Keratinocyte (primary cell): ENCODE measurements at regions not wholly inside any gene's neighbourhood (a gene's known extent, or its start where the extent isn't known, plus 50 kb on each side); places are given as distances from the start of the nearest gene placed in this dataset.

Experiments used
- DNase-seq: peaks from one replicate; pipeline ENCODE4 v3.0.0-alpha.2; 2011; ENCODE audit warnings: low read depth, missing footprints, low spot score
- FAIRE-seq: peaks from 2 replicates; lab custom pipeline; 2011; peaks lifted over from hg19 to GRCh38; lab: Jason Lieb, UNC
- H2AFZ ChIP-seq: 2 replicates; pipeline ENCODE4 v1.6.0; 2012; ENCODE audit warnings: low read length, control low read depth, inconsistent platforms; ENCODE audit not compliant: control insufficient read depth
- H3K27ac ChIP-seq: 2 replicates; pipeline ENCODE4 v1.5.1; 2011; ENCODE audit warnings: low read length; ENCODE audit not compliant: control insufficient read depth, insufficient read depth
- H3K27me3 ChIP-seq: 3 replicates; pipeline ENCODE4 v1.6.0; 2011; ENCODE audit warnings: low read length; ENCODE audit not compliant: control insufficient read depth, insufficient read depth; ENCODE audit errors: extremely low read depth
- H3K36me3 ChIP-seq, 2 experiments: 2 replicates in 1 of 2; 3 replicates in 1 of 2; pipeline ENCODE4 v1.5.1; 2011; ENCODE audit warnings: low read length in 2 of 2, mild to moderate bottlenecking in 1 of 2; ENCODE audit not compliant: control insufficient read depth in 2 of 2, insufficient read depth in 2 of 2; ENCODE audit errors: extremely low read depth in 1 of 2
- H3K4me1 ChIP-seq: 3 replicates; pipeline ENCODE4 v1.5.1; 2011; ENCODE audit warnings: low read length; ENCODE audit not compliant: control insufficient read depth, insufficient read depth; ENCODE audit errors: extremely low read depth
- H3K4me2 ChIP-seq: 3 replicates; pipeline ENCODE4 v1.6.0; 2011; ENCODE audit warnings: low read depth, low read length; ENCODE audit not compliant: control insufficient read depth, insufficient read depth; ENCODE audit errors: extremely low read depth
- H3K4me3 ChIP-seq, 3 experiments: fragments of 200-600 bp in 1 of 3; sonication (generic) in 1 of 3; 2 replicates in 2 of 3; 3 replicates in 1 of 3; pipeline ENCODE4 v1.5.1; 2011 to 2016; ENCODE audit warnings: low read length in 3 of 3, mild to moderate bottlenecking in 3 of 3, control low read depth in 2 of 3, inconsistent platforms in 1 of 3, low read depth in 1 of 3, mixed read lengths in 1 of 3, mixed run types in 1 of 3, moderate library complexity in 1 of 3; ENCODE audit not compliant: control insufficient read depth in 2 of 3, insufficient read depth in 2 of 3; ENCODE audit errors: extremely low read depth in 1 of 3
- H3K79me2 ChIP-seq: 2 replicates; pipeline ENCODE4 v1.6.0; 2012; ENCODE audit warnings: low read length; ENCODE audit not compliant: control insufficient read depth, insufficient read depth
- H3K9ac ChIP-seq: 3 replicates; pipeline ENCODE4 v1.6.0; 2011; ENCODE audit warnings: low read length; ENCODE audit not compliant: control insufficient read depth, insufficient read depth; ENCODE audit errors: extremely low read depth
- H3K9me1 ChIP-seq: 3 replicates; pipeline ENCODE4 v1.6.0; 2011; ENCODE audit warnings: low read length; ENCODE audit not compliant: control insufficient read depth, insufficient read depth; ENCODE audit errors: extremely low read depth
- H3K9me3 ChIP-seq: 2 replicates; pipeline ENCODE4 v1.5.1; 2012; ENCODE audit warnings: low read depth, low read length; ENCODE audit not compliant: control insufficient read depth
- H4K20me1 ChIP-seq: 3 replicates; pipeline ENCODE4 v1.6.0; 2011; ENCODE audit warnings: low read length; ENCODE audit not compliant: control insufficient read depth, insufficient read depth; ENCODE audit errors: extremely low read depth
- CTCF ChIP-seq, 3 experiments: IDR thresholded peaks in 1 of 3; conservative IDR thresholded peaks in 1 of 3; optimal IDR thresholded peaks in 1 of 3; 2 replicates in 2 of 3; 3 replicates in 1 of 3; pipeline versions ENCODE3 to v1.5.1; 2011; ENCODE audit warnings: low read length in 3 of 3, mild to moderate bottlenecking in 3 of 3, moderate library complexity in 2 of 3, control low read depth in 1 of 3, inconsistent platforms in 1 of 3; ENCODE audit not compliant: insufficient read depth in 2 of 3; ENCODE audit errors: extremely low read depth in 1 of 3
- EZH2 ChIP-seq: IDR thresholded peaks from one replicate; pipeline ENCODE4 v1.6.1; 2012; ENCODE audit warnings: inconsistent platforms, mild to moderate bottlenecking, low read length, moderate library complexity
- dilution Hi-C: fragments of 300-500 bp; cut with MboI; formaldehyde crosslinking; loops from one replicate; pipeline ENCODE4 v1.7.0; 2020; ENCODE audit warnings: low sequenced_read_pairs; ENCODE audit not compliant: extremely low pct_ligation_motif_present

- H4K20me1 ChIP-seq: no peaks in the 10 kb centered on the region
- H3K9me1 ChIP-seq: no peaks in the 10 kb centered on the region
- H3K4me1 ChIP-seq: no peaks in the 10 kb centered on the region
- H3K36me3 ChIP-seq: no peaks in the 10 kb centered on the region
- no peaks in the 10 kb centered on the region for H3K27me3 ChIP-seq
- H3K27ac ChIP-seq: no peak overlapping the region
- H3K9ac ChIP-seq: no peak overlapping the region
- no peaks in the 10 kb centered on the region for H3K79me2 ChIP-seq
- no peak overlapping the region for H3K4me2 ChIP-seq
- TF ChIP-seq CTCF (optimal IDR thresholded peaks at IDR 0.05 in 1 of 3, IDR thresholded peaks at IDR 0.05 in 1 of 3, conservative IDR thresholded peaks at IDR 0.05 in 1 of 3; ENCODE audit: extremely low read depth in 1 of 3, insufficient read depth in 2 of 3, low read length in 3 of 3): no peak
- TF ChIP-seq EZH2: no peak
- dilution Hi-C loops: no loop called here
- H2AFZ ChIP-seq: no peak overlapping the region
- no peaks in the 10 kb centered on the region for H3K9me3 ChIP-seq
- H3K4me3 ChIP-seq: no peak overlapping the region
- no peak for FAIRE-seq
- DNase-seq: no peak
These were observed 354.5 kb downstream of the WDR72 start for GRCh38 chr15:53404930-53405493.

- H3K9me1 ChIP-seq: no peaks in the 10 kb centered on the region
- dilution Hi-C loops: no loop called here
- no peaks in the 10 kb centered on the region for H4K20me1 ChIP-seq
- no peaks in the 10 kb centered on the region for H3K27me3 ChIP-seq
- no peak overlapping the region for H3K27ac ChIP-seq
- no peak for TF ChIP-seq CTCF (optimal IDR thresholded peaks at IDR 0.05 in 1 of 3, IDR thresholded peaks at IDR 0.05 in 1 of 3, conservative IDR thresholded peaks at IDR 0.05 in 1 of 3; ENCODE audit: extremely low read depth in 1 of 3, insufficient read depth in 2 of 3, low read length in 3 of 3)
- no peaks in the 10 kb centered on the region for H3K79me2 ChIP-seq
- H3K36me3 ChIP-seq: no peaks in the 10 kb centered on the region
- FAIRE-seq (no peak), DNase-seq (no peak)
- no peak overlapping the region for H2AFZ ChIP-seq
- no peaks in the 10 kb centered on the region for H3K4me1 ChIP-seq
- no peak overlapping the region for H3K4me3 ChIP-seq
- no peak overlapping the region for H3K4me2 ChIP-seq
- no peaks in the 10 kb centered on the region for H3K9me3 ChIP-seq
- no peak overlapping the region for H3K9ac ChIP-seq
These were observed 358.0 kb downstream of the WDR72 start for GRCh38 chr15:53401503-53401902.
